Neuronal stem cell (in vitro differentiated cells): ENCODE measurements at regions not wholly inside any gene's neighbourhood (a gene's known extent, or its start where the extent isn't known, plus 50 kb on each side); places are given as distances from the start of the nearest gene placed in this dataset.

ENCODE experiments used
- DNase-seq: peaks from one replicate; pipeline ENCODE4 v3.0.0-alpha.2; 2013; ENCODE audit warnings: low spot score
- H2AFZ ChIP-seq: one replicate; pipeline ENCODE4 v1.6.1; 2013; ENCODE audit warnings: mild to moderate bottlenecking, low read length, inconsistent platforms
- H2AK5ac ChIP-seq: 2 replicates; pipeline ENCODE4 v1.6.1; 2013; ENCODE audit warnings: low read depth, mild to moderate bottlenecking, inconsistent platforms, low read length, moderate library complexity, mixed read lengths
- H2BK120ac ChIP-seq: 2 replicates; pipeline ENCODE4 v1.6.1; 2013; ENCODE audit warnings: low read depth, mild to moderate bottlenecking, inconsistent platforms, low read length, moderate library complexity, mixed read lengths
- H2BK12ac ChIP-seq: one replicate; pipeline ENCODE4 v1.6.1; 2013; ENCODE audit warnings: low read length, inconsistent platforms
- H2BK15ac ChIP-seq: 2 replicates; pipeline ENCODE4 v1.6.1; 2013; ENCODE audit warnings: mild to moderate bottlenecking, low read length, inconsistent platforms, mixed read lengths
- H2BK5ac ChIP-seq: one replicate; pipeline ENCODE4 v1.6.1; 2013; ENCODE audit warnings: inconsistent platforms, mild to moderate bottlenecking, low read length, moderate library complexity
- H3K14ac ChIP-seq: one replicate; pipeline ENCODE4 v1.6.1; 2013; ENCODE audit warnings: low read length, inconsistent platforms
- H3K18ac ChIP-seq: 2 replicates; pipeline ENCODE4 v1.6.1; 2013; ENCODE audit warnings: low read length, inconsistent platforms
- H3K23ac ChIP-seq: 2 replicates; pipeline ENCODE4 v1.6.1; 2013; ENCODE audit warnings: low read depth, mild to moderate bottlenecking, mixed read lengths, low read length, inconsistent platforms; ENCODE audit not compliant: poor library complexity
- H3K27ac ChIP-seq: replicated peaks from 3 replicates; pipeline ENCODE4 v1.5.1; 2013; ENCODE audit warnings: low read length, inconsistent platforms
- H3K27me3 ChIP-seq, 3 experiments: 2 replicates each; pipeline ENCODE4 v1.6.1; 2013; ENCODE audit warnings: low read length in 3 of 3, mild to moderate bottlenecking in 2 of 3, inconsistent platforms in 1 of 3, low read depth in 1 of 3, mixed read lengths in 1 of 3, moderate library complexity in 1 of 3; ENCODE audit not compliant: control insufficient read depth in 3 of 3, insufficient read depth in 3 of 3
- H3K36me3 ChIP-seq, 2 donors: replicated peaks in 1 of 2; 2 replicates each; pipeline ENCODE4 v1.6.1; 2013; ENCODE audit warnings: low read length in 2 of 2; ENCODE audit not compliant: control insufficient read depth in 2 of 2, insufficient read depth in 2 of 2
- H3K4ac ChIP-seq: 2 replicates; pipeline ENCODE4 v1.6.1; 2013; ENCODE audit warnings: inconsistent platforms, mild to moderate bottlenecking, low read length, moderate library complexity
- H3K4me1 ChIP-seq, 2 donors: 1 replicate in 1 of 2; 2 replicates in 1 of 2; pipeline ENCODE4 v1.6.1; 2013; ENCODE audit warnings: low read length in 2 of 2, low read depth in 1 of 2; ENCODE audit not compliant: control insufficient read depth in 2 of 2, insufficient read depth in 1 of 2
- H3K4me2 ChIP-seq: one replicate; pipeline ENCODE4 v1.6.1; 2013; ENCODE audit warnings: mild to moderate bottlenecking, low read length, inconsistent platforms; ENCODE audit not compliant: insufficient read depth, poor library complexity, severe bottlenecking
- H3K4me3 ChIP-seq, 2 donors: 2 replicates each; pipeline ENCODE4 v1.5.1; 2013; ENCODE audit warnings: low read length in 2 of 2, mild to moderate bottlenecking in 2 of 2, inconsistent platforms in 1 of 2, moderate library complexity in 1 of 2
- H3K79me1 ChIP-seq: one replicate; pipeline ENCODE4 v1.6.1; 2013; ENCODE audit warnings: low read depth, mild to moderate bottlenecking, inconsistent platforms, low read length, moderate library complexity
- H3K9ac ChIP-seq: one replicate; pipeline ENCODE4 v1.6.1; 2013; ENCODE audit warnings: mild to moderate bottlenecking, low read depth, low read length, inconsistent platforms; ENCODE audit not compliant: poor library complexity
- H3K9me3 ChIP-seq, 2 donors: replicated peaks in 1 of 2; 2 replicates each; pipeline versions ENCODE3 to v1.6.1; 2013; ENCODE audit warnings: low read length in 2 of 2, mild to moderate bottlenecking in 2 of 2, inconsistent platforms in 1 of 2, low read depth in 1 of 2, mixed read lengths in 1 of 2, moderate library complexity in 1 of 2; ENCODE audit not compliant: control insufficient read depth in 2 of 2, insufficient read depth in 1 of 2
- H4K8ac ChIP-seq: one replicate; pipeline ENCODE4 v1.6.1; 2013; ENCODE audit warnings: low read depth, mild to moderate bottlenecking, inconsistent platforms, low read length, moderate library complexity
- H4K91ac ChIP-seq: one replicate; pipeline ENCODE4 v1.6.1; 2013; ENCODE audit warnings: low read length, low read depth, mild to moderate bottlenecking, inconsistent platforms; ENCODE audit not compliant: poor library complexity
- WGBS, 2 donors: extraction: QIAGEN DNeasy Blood & Tissue Kit; methylation state at CpG; one replicate each; pipeline ENCODE4 v1.1.7; 2013; ENCODE audit warnings: missing lambda C conversion rate in 2 of 2, mixed read lengths in 1 of 2; ENCODE audit not compliant: insufficient read length in 2 of 2, insufficient replicate concordance in 1 of 2; ENCODE audit errors: extremely low coverage in 2 of 2; 5-methylcytosine and 5-hydroxymethylcytosine counted together

GRCh38 chr5:1730487-1730847 lies 69.2 kb downstream of the MRPL36 start:
- no peak overlapping the region for H3K4me3 ChIP-seq
- no peak overlapping the region for H3K4me2 ChIP-seq
- no peaks in the 10 kb centered on the region for H3K36me3 ChIP-seq
- peaks cover 0 to 4% (median 0%) of the 10 kb centered on the region in 3 experiments for H3K27me3 ChIP-seq
- no peak overlapping the region for H4K91ac ChIP-seq
- no peaks in the 10 kb centered on the region for H3K9me3 ChIP-seq
- H3K79me1 ChIP-seq = no peaks in the 10 kb centered on the region
- peak overlapping the region; percentile 35 for H3K18ac ChIP-seq
- H2AK5ac ChIP-seq = peak overlapping the region; percentile 24
- H4K8ac ChIP-seq = no peak overlapping the region
- H3K14ac ChIP-seq = no peak overlapping the region
- no peak for DNase-seq
- H2BK120ac ChIP-seq = no peak overlapping the region
- peaks cover 0 to 8% of the 10 kb centered on the region in 2 donors for H3K4me1 ChIP-seq
- WGBS, 2 donors = no CpG with 5 or more reads among the region's 7 CpGs
- H2BK15ac ChIP-seq = no peak overlapping the region
- peak overlapping the region; percentile 63 for H3K23ac ChIP-seq
- no peak overlapping the region for H2BK5ac ChIP-seq
- no peak overlapping the region for H3K4ac ChIP-seq
- H2BK12ac ChIP-seq = no peak overlapping the region
- H2AFZ ChIP-seq = no peak overlapping the region
- H3K9ac ChIP-seq = no peak overlapping the region
- no peak overlapping the region for H3K27ac ChIP-seq

GRCh38 chr5:1729641-1730486 lies 69.8 kb downstream of the MRPL36 start:
- H4K8ac ChIP-seq = no peak overlapping the region
- H3K4me2 ChIP-seq = no peak overlapping the region
- no peaks in the 10 kb centered on the region for H3K36me3 ChIP-seq
- no peak overlapping the region for H3K9ac ChIP-seq
- H3K18ac ChIP-seq = peak overlapping the region; percentile 11
- DNase-seq = no peak
- H3K4me3 ChIP-seq = no peak overlapping the region
- H3K9me3 ChIP-seq = no peaks in the 10 kb centered on the region
- H3K23ac ChIP-seq = no peak overlapping the region
- H2AFZ ChIP-seq = no peak overlapping the region
- no peak overlapping the region for H3K14ac ChIP-seq
- H4K91ac ChIP-seq = no peak overlapping the region
- H2BK12ac ChIP-seq = no peak overlapping the region
- H3K4me1 ChIP-seq = peaks cover 0 to 11% of the 10 kb centered on the region in 2 donors
- WGBS, 2 donors = no CpG with 5 or more reads among the region's 40 CpGs
- H2BK15ac ChIP-seq = no peak overlapping the region
- H3K4ac ChIP-seq = no peak overlapping the region
- no peaks in the 10 kb centered on the region for H3K79me1 ChIP-seq
- peaks cover 0 to 5% (median 0%) of the 10 kb centered on the region in 3 experiments for H3K27me3 ChIP-seq
- no peak overlapping the region for H2BK120ac ChIP-seq
- no peak overlapping the region for H3K27ac ChIP-seq
- H2BK5ac ChIP-seq = no peak overlapping the region
- H2AK5ac ChIP-seq = peak overlapping the region; percentile 1

- Histone ChIP-seq H3K4me2 (no peak overlapping the region), H3K27ac (no peak overlapping the region), H3K23ac (no peak overlapping the region), H3K4me3 (no peak overlapping the region), H3K36me3 (no peaks in the 10 kb centered on the region), H3K9me3 (no peaks in the 10 kb centered on the region), H3K18ac (no peak overlapping the region), H2AK5ac (no peak overlapping the region), H3K27me3 (peaks cover 2 to 12% (median 2%) of the 10 kb centered on the region in 3 experiments), H2BK5ac (no peak overlapping the region), H3K4me1 (peaks cover 0 to 12% of the 10 kb centered on the region in 2 donors), H2BK15ac (no peak overlapping the region), H3K79me1 (no peaks in the 10 kb centered on the region), H2AFZ (no peak overlapping the region), H2BK12ac (no peak overlapping the region), H3K4ac (no peak overlapping the region), H3K9ac (no peak overlapping the region), H2BK120ac (no peak overlapping the region), H4K91ac (no peak overlapping the region), H4K8ac (no peak overlapping the region), H3K14ac (no peak overlapping the region)
- no peak for DNase-seq
- WGBS, 2 donors = no CpG with 5 or more reads among the region's 24 CpGs
Measured at GRCh38 chr5:1728846-1729245, 70.8 kb downstream of the MRPL36 start.

GRCh38 chr5:1727571-1727970 lies 72.1 kb downstream of the MRPL36 start:
- Histone ChIP-seq H3K14ac (peak overlapping the region; percentile 86), H3K18ac (no peak overlapping the region), H3K27me3 (peaks cover 2 to 12% (median 2%) of the 10 kb centered on the region in 3 experiments), H3K4me1 (peaks cover 0 to 12% of the 10 kb centered on the region in 2 donors), H4K91ac (no peak overlapping the region), H2BK15ac (no peak overlapping the region), H3K4ac (no peak overlapping the region), H3K9ac (no peak overlapping the region), H2BK12ac (no peak overlapping the region), H3K23ac (no peak overlapping the region), H2BK120ac (peak overlapping the region; percentile 82), H2BK5ac (no peak overlapping the region), H3K27ac (no peak overlapping the region), H3K9me3 (no peaks in the 10 kb centered on the region), H4K8ac (no peak overlapping the region), H3K4me2 (no peak overlapping the region), H2AFZ (no peak overlapping the region), H3K36me3 (no peaks in the 10 kb centered on the region), H3K4me3 (no peak overlapping the region), H2AK5ac (peak overlapping the region; percentile 50), H3K79me1 (no peaks in the 10 kb centered on the region)
- WGBS, 2 donors = no CpG with 5 or more reads among the region's 19 CpGs
- no peak for DNase-seq
